ENCODE measurements at regions not wholly inside any gene's neighbourhood (a gene's known extent, or its start where the extent isn't known, plus 50 kb on each side); places are given as distances from the start of the nearest gene placed in this dataset.

- POLR2A ChIA-PET (ENCODE audit: low non-redundant PET), result no interaction called here
- no TSS peak for BruUV-seq (replicated peaks)
- CTCF ChIA-PET, result interaction anchor here (0.6 kb wide), 1 partner anchor 1479 kb away, joined by 4 read pairs; no protein-coding TSS in a partner anchor
These were observed 297.8 kb upstream of the SPRED2 start for GRCh38 chr2:65730186-65730585.

DNA sequence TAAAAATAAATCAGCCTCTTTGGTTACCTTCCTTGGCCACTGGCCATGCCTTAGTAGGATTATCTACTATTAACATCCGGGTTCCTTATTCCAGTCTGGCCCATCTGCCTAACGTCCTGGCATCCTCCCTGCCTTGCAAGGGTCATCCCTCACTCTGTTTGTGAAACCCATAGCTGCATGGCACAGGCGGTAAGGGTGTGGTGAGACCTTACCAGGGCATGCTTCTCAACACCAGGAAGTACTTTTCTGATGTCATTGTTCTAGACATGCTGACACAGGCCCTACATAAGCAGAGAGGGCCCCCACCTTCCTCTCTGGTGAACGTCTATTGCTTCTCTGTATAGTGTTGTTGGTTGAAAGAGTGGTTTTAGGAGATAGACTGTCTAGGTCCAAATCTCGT, 296.8 kb upstream of the SPRED2 start:
- Histone ChIP-seq H3K4me3 (ENCODE audit: low read depth, low read length, poor library complexity, severe bottlenecking) (no peak overlapping the region), H3K27ac (ENCODE audit: low read depth, low read length, poor library complexity, severe bottlenecking) (no peak overlapping the region), H3K9me3 (ENCODE audit: low read depth, low read length, poor library complexity, severe bottlenecking) (peaks cover 14% of the 10 kb centered on the region), H3K27me3 (replicated peaks; ENCODE audit: insufficient read depth, low read depth, low read length, poor library complexity) (no peaks in the 10 kb centered on the region), H3K36me3 (ENCODE audit: insufficient read depth, low read length, poor library complexity, severe bottlenecking) (no peaks in the 10 kb centered on the region), H3K4me1 (ENCODE audit: insufficient read depth, low read length, poor library complexity, severe bottlenecking) (no peaks in the 10 kb centered on the region)
- DNase-seq (ENCODE audit: low spot score), result no peak
- ChIA-PET POLR2A (ENCODE audit: low non-redundant PET) (no interaction called here), CTCF (no interaction called here)
- BruUV-seq (replicated peaks), result no TSS peak
- intact Hi-C loops (cut with micrococcal nuclease; ENCODE audit: unreplicated experiment), result no loop called here
- TF ChIP-seq, protein P1, sequence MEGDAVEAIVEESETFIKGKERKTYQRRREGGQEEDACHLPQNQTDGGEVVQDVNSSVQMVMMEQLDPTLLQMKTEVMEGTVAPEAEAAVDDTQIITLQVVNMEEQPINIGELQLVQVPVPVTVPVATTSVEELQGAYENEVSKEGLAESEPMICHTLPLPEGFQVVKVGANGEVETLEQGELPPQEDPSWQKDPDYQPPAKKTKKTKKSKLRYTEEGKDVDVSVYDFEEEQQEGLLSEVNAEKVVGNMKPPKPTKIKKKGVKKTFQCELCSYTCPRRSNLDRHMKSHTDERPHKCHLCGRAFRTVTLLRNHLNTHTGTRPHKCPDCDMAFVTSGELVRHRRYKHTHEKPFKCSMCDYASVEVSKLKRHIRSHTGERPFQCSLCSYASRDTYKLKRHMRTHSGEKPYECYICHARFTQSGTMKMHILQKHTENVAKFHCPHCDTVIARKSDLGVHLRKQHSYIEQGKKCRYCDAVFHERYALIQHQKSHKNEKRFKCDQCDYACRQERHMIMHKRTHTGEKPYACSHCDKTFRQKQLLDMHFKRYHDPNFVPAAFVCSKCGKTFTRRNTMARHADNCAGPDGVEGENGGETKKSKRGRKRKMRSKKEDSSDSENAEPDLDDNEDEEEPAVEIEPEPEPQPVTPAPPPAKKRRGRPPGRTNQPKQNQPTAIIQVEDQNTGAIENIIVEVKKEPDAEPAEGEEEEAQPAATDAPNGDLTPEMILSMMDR (conservative IDR thresholded peaks at IDR 0.05; ENCODE audit: low read depth, low read length), result no peak
- TF ChIP-seq EZH2 (IDR thresholded peaks at IDR 0.05; ENCODE audit: borderline replicate concordance, low read depth, low read length, poor library complexity, severe bottlenecking), result no peak

More at GRCh38 chr2:65730186-65730585, 297.8 kb upstream of the SPRED2 start:
- H3K4me3 ChIP-seq (ENCODE audit: low read depth, low read length, poor library complexity, severe bottlenecking), result no peak overlapping the region
- DNase-seq (ENCODE audit: low spot score), result no peak
- no peak overlapping the region for H3K27ac ChIP-seq (ENCODE audit: low read depth, low read length, poor library complexity, severe bottlenecking)
- H3K27me3 ChIP-seq (replicated peaks; ENCODE audit: insufficient read depth, low read depth, low read length, poor library complexity), result no peaks in the 10 kb centered on the region
- intact Hi-C loops (cut with micrococcal nuclease; ENCODE audit: unreplicated experiment), result no loop called here
- H3K9me3 ChIP-seq (ENCODE audit: low read depth, low read length, poor library complexity, severe bottlenecking), result peaks cover 14% of the 10 kb centered on the region
- H3K36me3 ChIP-seq (ENCODE audit: insufficient read depth, low read length, poor library complexity, severe bottlenecking), result no peaks in the 10 kb centered on the region
- no peaks in the 10 kb centered on the region for H3K4me1 ChIP-seq (ENCODE audit: insufficient read depth, low read length, poor library complexity, severe bottlenecking)
- TF ChIP-seq, protein P1 (conservative IDR thresholded peaks at IDR 0.05; ENCODE audit: low read depth, low read length), result no peak
- no peak for TF ChIP-seq EZH2 (IDR thresholded peaks at IDR 0.05; ENCODE audit: borderline replicate concordance, low read depth, low read length, poor library complexity, severe bottlenecking)

DNA sequence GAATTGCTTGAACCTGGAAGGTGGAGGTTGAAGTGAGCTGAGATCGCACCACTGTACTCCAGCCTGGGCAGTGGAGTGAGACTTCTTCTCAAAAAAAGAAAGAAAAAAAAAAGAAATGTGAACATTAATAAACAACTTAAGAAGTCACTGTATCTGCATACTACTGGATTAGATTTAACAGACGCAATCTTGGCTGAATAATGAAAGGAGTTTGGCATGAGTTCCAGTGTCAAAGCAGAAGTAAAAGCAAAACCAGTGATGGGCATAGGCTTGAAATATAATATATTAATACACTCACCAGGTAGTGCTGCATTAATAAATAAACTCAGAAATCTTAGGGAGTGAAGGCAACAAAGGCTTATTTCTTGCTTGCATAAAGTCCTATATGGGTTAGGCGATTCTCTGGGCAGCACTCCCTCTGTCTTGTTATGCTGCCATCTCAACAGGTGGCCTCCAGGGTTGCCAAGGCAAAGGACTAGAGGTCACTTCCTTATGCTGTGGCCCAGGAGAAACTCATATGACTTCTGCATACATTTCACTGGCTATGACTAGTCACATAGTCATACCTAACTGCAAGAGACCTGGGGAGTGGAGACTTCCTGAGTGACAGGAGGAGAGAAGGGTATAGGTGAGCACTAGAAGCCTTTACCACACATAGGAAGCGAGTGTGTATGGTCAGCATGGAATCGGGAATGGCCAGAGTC, 296.2 kb upstream of the SPRED2 start:
- BruUV-seq (replicated peaks), result no TSS peak
- H3K27me3 ChIP-seq (replicated peaks; ENCODE audit: insufficient read depth, low read depth, low read length, poor library complexity), result no peaks in the 10 kb centered on the region
- H3K4me1 ChIP-seq (ENCODE audit: insufficient read depth, low read length, poor library complexity, severe bottlenecking), result no peaks in the 10 kb centered on the region
- ChIA-PET CTCF (no interaction called here), POLR2A (ENCODE audit: low non-redundant PET) (interaction anchor here (0.5 kb wide), 1 partner anchor 14 kb away, joined by 3 read pairs; no protein-coding TSS in a partner anchor)
- no peak for DNase-seq (ENCODE audit: low spot score)
- H3K4me3 ChIP-seq (ENCODE audit: low read depth, low read length, poor library complexity, severe bottlenecking), result no peak overlapping the region
- no peak overlapping the region for H3K27ac ChIP-seq (ENCODE audit: low read depth, low read length, poor library complexity, severe bottlenecking)
- H3K36me3 ChIP-seq (ENCODE audit: insufficient read depth, low read length, poor library complexity, severe bottlenecking), result no peaks in the 10 kb centered on the region
- intact Hi-C loops (cut with micrococcal nuclease; ENCODE audit: unreplicated experiment), result no loop called here
- H3K9me3 ChIP-seq (ENCODE audit: low read depth, low read length, poor library complexity, severe bottlenecking), result peaks cover 14% of the 10 kb centered on the region
- TF ChIP-seq, protein P1 (conservative IDR thresholded peaks at IDR 0.05; ENCODE audit: low read depth, low read length), result no peak
- no peak for TF ChIP-seq EZH2 (IDR thresholded peaks at IDR 0.05; ENCODE audit: borderline replicate concordance, low read depth, low read length, poor library complexity, severe bottlenecking)
